Peyer's patch (tissue), 4 donors: ENCODE measurements at regions not wholly inside any gene's neighbourhood (a gene's known extent, or its start where the extent isn't known, plus 50 kb on each side); places are given as distances from the start of the nearest gene placed in this dataset.
"Not testable (repeated sequence)": the region's sequence is repeated elsewhere in the genome, so short reads cannot be mapped to it uniquely, and the experiment has no call there.

ENCODE experiments used
- DNase-seq, 3 donors: peaks; one replicate each; pipeline ENCODE4 v3.0.0-alpha.2; 2017 to 2019
- H3K27ac ChIP-seq, 4 donors: fragments of 200-600 bp; sonication (generic); one replicate each; pipeline ENCODE4 v1.5.1; 2016 to 2019
- H3K27me3 ChIP-seq, 2 donors: fragments of 200-600 bp; sonication (generic); one replicate each; pipeline ENCODE4 v1.5.1; 2019
- H3K36me3 ChIP-seq, 3 donors: fragments of 200-600 bp; sonication (generic); one replicate each; pipeline ENCODE4 v1.5.1; 2016 to 2019
- H3K4me1 ChIP-seq, 4 donors: fragments of 200-600 bp; sonication (generic); one replicate each; pipeline ENCODE4 v1.5.1; 2016 to 2019
- H3K4me3 ChIP-seq, 4 donors: fragments of 200-600 bp; sonication (generic); 1 replicate in 3 of 4; 2 replicates in 1 of 4; pipeline ENCODE4 v1.5.1; 2016 to 2019; ENCODE audit warnings: mild to moderate bottlenecking in 1 of 4
- H3K9me3 ChIP-seq, 4 donors: fragments of 200-600 bp; sonication (generic); one replicate each; pipeline ENCODE4 v1.5.1; 2016 to 2019; ENCODE audit warnings: mild to moderate bottlenecking in 1 of 4
- POLR2A ChIP-seq, 2 donors: fragments of 450-650 bp; IDR thresholded peaks; one replicate each; pipeline ENCODE4 v1.5.1; 2017; ENCODE audit warnings: antibody characterized with exemption in 2 of 2, mild to moderate bottlenecking in 2 of 2, moderate library complexity in 2 of 2
- TF ChIP-seq, protein P1 (sequence below), 6 experiments: fragments of 450-650 bp in 4 of 6; fragments of 200-600 bp in 2 of 6; sonication (generic) in 1 of 6; IDR thresholded peaks; one replicate each; pipeline ENCODE4 v1.5.1; 2017 to 2019; ENCODE audit warnings: antibody characterized with exemption in 6 of 6, mild to moderate bottlenecking in 3 of 6, moderate library complexity in 1 of 6

DNA sequence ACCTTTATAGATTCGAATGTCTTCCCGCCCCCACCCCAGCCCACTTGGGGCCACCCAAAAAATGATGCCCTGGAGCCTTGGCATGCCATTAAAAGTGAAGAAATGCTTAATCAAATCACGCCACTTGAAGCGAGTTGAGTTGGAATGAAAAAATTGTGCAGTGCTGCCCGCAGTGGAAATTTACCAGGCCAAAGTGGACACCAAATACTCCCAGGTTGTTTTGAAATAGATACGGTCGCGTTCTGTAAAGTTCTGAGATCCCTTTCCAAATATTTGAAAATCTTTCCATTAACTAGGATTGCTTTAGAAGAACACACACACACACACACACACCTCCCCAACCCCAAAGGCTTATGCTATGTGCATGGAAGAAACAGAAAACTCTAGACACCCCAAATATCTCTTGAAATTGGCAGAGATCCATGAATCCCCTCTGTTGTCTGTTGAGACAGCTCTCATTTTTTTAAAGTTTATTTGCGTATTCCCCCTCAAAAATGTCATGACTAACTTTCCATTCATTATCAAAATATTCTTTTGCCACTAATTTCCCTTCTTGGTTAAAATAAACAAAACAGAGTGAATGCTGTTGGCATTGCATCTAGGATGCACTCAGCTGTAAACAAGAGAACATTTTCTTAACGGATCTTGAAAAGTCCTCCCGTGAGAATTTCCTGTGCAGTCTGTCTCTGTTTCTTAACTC lies 142.3 kb upstream of the KCNE2 start:
- no peak overlapping the region for H3K4me3 ChIP-seq
- no peaks in the 10 kb centered on the region for H3K9me3 ChIP-seq
- no peaks in the 10 kb centered on the region for H3K36me3 ChIP-seq
- DNase-seq = no peak
- peak overlapping the region in 2 of 4 donors; percentile 12 to 37 for H3K27ac ChIP-seq
- no peak for TF ChIP-seq POLR2A (IDR thresholded peaks at IDR 0.05)
- TF ChIP-seq, protein P1, sequence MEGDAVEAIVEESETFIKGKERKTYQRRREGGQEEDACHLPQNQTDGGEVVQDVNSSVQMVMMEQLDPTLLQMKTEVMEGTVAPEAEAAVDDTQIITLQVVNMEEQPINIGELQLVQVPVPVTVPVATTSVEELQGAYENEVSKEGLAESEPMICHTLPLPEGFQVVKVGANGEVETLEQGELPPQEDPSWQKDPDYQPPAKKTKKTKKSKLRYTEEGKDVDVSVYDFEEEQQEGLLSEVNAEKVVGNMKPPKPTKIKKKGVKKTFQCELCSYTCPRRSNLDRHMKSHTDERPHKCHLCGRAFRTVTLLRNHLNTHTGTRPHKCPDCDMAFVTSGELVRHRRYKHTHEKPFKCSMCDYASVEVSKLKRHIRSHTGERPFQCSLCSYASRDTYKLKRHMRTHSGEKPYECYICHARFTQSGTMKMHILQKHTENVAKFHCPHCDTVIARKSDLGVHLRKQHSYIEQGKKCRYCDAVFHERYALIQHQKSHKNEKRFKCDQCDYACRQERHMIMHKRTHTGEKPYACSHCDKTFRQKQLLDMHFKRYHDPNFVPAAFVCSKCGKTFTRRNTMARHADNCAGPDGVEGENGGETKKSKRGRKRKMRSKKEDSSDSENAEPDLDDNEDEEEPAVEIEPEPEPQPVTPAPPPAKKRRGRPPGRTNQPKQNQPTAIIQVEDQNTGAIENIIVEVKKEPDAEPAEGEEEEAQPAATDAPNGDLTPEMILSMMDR (IDR thresholded peaks at IDR 0.05) = no peak
- H3K4me1 ChIP-seq = no peaks in the 10 kb centered on the region
- no peaks in the 10 kb centered on the region for H3K27me3 ChIP-seq

DNA sequence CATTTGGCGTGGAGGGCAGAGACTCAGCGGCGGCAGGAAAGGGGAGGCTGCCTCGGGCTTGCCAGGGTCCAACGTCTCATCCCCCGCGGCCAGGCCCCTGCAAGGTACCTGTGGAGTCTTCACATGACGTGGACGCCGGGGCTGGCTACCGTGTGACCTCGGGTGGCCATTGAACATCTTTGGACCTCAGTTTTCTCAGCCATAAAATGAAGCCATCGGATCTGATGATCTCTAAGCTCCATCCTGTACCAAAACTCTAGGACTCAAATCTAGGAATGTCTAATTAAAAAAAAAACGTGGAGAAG lies 141.8 kb upstream of the KCNE2 start:
- no peak for TF ChIP-seq POLR2A (IDR thresholded peaks at IDR 0.05)
- TF ChIP-seq, protein P1 (IDR thresholded peaks at IDR 0.05) = no peak
- peak overlapping the region in 1 of 4 donors; percentile 25 for H3K27ac ChIP-seq
- no peaks in the 10 kb centered on the region for H3K27me3 ChIP-seq
- H3K4me1 ChIP-seq = no peaks in the 10 kb centered on the region
- H3K4me3 ChIP-seq = no peak overlapping the region
- no peaks in the 10 kb centered on the region for H3K36me3 ChIP-seq
- DNase-seq = no peak
- no peaks in the 10 kb centered on the region for H3K9me3 ChIP-seq

DNA sequence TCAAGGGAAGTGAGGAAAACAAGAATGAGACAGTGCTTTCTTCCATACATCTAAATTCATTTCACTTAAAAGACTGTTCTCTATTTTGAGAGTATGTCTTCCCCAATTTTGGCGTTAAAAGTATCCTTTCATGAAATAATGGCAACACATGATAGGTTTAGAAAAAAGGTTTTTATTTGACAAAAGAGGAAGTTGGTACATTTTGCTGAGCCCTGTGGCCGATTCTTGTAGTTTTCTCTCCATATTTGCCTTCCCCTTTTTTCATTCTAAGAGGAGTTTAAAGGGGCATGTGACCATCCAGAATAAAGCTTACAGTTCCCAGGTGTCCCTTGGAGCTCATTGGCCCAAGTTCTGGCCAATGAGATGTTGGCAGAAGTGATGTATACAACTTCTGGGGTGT lies 140.4 kb upstream of the KCNE2 start:
- Histone ChIP-seq H3K4me3 (no peak overlapping the region), H3K9me3 (no peaks in the 10 kb centered on the region), H3K27ac (no peak overlapping the region), H3K36me3 (no peaks in the 10 kb centered on the region), H3K27me3 (no peaks in the 10 kb centered on the region), H3K4me1 (no peaks in the 10 kb centered on the region)
- no peak for TF ChIP-seq POLR2A (IDR thresholded peaks at IDR 0.05)
- TF ChIP-seq, protein P1 (IDR thresholded peaks at IDR 0.05) = no peak
- DNase-seq = no peak

DNA sequence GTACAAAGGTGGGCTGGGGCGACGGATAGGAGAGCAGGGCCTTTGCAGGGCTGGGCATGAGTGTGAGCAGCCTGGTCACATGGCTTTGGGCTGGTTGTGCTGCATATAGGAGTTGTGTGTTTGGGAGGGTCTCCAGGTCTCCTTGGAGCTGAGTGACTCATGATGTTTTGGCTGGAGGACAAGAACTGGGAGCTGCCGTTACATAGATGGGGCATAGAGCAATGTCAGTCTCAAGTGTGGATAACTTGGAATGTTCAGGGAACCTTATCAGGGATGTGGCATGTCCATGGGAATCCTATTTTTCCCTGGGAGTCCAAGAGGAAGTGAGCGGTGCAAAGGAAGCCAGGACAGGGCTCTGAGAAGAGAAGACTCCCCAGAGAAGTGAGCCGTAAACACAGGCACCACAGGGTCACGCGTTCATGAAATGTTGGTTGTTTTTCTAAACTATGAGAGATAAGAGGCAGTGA lies 136.4 kb upstream of the KCNE2 start:
- Histone ChIP-seq H3K9me3 (no peaks in the 10 kb centered on the region), H3K4me3 (no peak overlapping the region), H3K4me1 (no peaks in the 10 kb centered on the region), H3K36me3 (no peaks in the 10 kb centered on the region), H3K27ac (no peak overlapping the region), H3K27me3 (no peaks in the 10 kb centered on the region)
- TF ChIP-seq, protein P1 (IDR thresholded peaks at IDR 0.05) = no peak
- no peak for TF ChIP-seq POLR2A (IDR thresholded peaks at IDR 0.05)
- no peak for DNase-seq

DNA sequence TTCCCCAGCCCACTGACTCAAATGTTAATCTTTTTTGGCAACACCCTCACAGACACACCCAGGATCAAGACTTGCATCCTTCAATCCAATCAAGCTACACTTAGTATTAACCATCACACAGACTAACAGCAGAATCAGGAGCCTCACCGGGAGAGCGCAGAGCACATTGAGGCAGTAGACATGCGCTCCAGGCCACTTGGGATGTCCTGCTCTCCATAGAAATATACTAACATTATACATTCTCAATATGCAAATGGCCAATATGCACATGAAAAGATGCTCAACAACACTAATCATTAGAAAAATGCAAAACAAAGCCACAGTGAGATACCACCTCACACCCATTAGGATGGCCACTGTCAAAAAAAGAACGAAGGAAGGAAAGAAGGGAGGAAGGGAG lies 135.0 kb upstream of the KCNE2 start:
- no peaks in the 10 kb centered on the region for H3K27me3 ChIP-seq
- no peak for TF ChIP-seq POLR2A (IDR thresholded peaks at IDR 0.05)
- TF ChIP-seq, protein P1 (IDR thresholded peaks at IDR 0.05) = no peak
- H3K4me1 ChIP-seq = no peaks in the 10 kb centered on the region
- no peaks in the 10 kb centered on the region for H3K36me3 ChIP-seq
- no peaks in the 10 kb centered on the region for H3K9me3 ChIP-seq
- H3K4me3 ChIP-seq = no peak overlapping the region
- no peak overlapping the region for H3K27ac ChIP-seq
- DNase-seq = no peak

DNA sequence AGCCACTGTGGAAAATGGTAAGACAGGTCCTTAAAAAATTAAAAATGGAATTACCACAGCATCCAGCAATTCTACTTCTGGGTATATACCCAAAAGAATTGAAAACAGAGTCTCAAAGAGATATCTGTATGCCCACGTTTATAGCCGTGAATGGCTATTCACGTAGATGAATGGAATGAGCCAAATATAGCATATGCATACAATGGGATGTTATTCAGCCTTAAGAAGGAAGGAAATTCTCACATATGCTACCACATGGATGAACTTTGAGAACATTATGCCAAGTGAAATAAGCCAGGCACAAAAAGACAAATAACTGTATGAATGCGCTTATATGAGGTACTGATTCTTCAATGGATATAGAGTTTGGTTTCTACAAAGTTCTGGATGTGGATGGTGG lies 134.5 kb upstream of the KCNE2 start:
- Histone ChIP-seq H3K9me3 (no peaks in the 10 kb centered on the region), H3K27ac (no peak overlapping the region), H3K4me1 (no peaks in the 10 kb centered on the region), H3K36me3 (no peaks in the 10 kb centered on the region), H3K27me3 (no peaks in the 10 kb centered on the region), H3K4me3 (no peak overlapping the region)
- no peak for DNase-seq
- TF ChIP-seq, protein P1 (IDR thresholded peaks at IDR 0.05) = no peak
- no peak for TF ChIP-seq POLR2A (IDR thresholded peaks at IDR 0.05)

DNA sequence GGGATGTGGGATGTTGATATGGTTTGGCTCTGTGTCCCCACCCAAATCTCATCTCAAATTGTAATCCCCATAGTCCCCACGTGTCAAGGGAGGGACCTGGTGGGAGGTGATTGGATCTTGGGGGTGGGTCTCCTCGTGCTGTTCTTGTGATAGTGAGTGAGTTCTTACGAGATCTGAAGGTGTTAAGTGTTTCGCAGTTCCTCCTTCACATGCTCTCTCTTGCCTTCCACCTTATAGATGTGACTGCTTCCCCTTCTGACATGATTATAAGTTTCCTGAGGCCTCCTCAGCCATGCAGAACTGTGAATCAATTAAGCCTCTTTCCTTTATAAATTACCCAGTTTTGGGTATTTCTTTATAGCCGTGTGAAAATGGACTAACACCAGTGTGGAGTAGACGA lies 130.1 kb upstream of the KCNE2 start:
- H3K4me1 ChIP-seq = not testable (repeated sequence)

More for the DNA sequence above, 130.1 kb upstream of the KCNE2 start:
- H3K9me3 ChIP-seq, H3K27me3 ChIP-seq, H3K27ac ChIP-seq, H3K4me3 ChIP-seq, DNase-seq, H3K36me3 ChIP-seq: not testable (repeated sequence)
